ENCODE measurements at regions not wholly inside any gene's neighbourhood (a gene's known extent, or its start where the extent isn't known, plus 50 kb on each side); places are given as distances from the start of the nearest gene placed in this dataset.

DNA sequence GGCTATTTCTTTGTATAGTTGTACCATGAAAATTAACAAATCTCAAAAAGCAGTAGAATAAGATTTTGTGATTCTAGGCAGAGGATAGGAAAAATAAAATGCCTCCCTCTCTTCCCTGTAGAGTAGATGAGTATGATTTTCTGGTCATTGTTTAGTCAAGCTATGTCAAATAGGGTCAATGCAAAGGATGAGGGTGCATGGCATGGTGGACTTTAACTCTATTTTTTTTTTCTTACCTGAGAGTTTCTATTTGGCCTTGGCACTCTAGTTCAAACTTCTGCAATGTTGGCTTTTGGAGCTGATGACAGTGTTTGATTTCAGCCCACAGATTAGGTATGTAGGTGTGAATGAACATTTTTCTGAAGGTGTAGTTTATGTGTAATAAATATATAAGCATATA, 224.5 kb downstream of the TRIB2 start:
- no peak overlapping the region for H3K4me2 ChIP-seq (ENCODE audit: insufficient read depth, low read length)
- H3K36me3 ChIP-seq (ENCODE audit: control insufficient read depth, insufficient read depth, low read length), result no peaks in the 10 kb centered on the region
- no peaks in the 10 kb centered on the region for H3K9me1 ChIP-seq (ENCODE audit: control insufficient read depth, insufficient read depth, low read length)
- no peak overlapping the region for H3K27ac ChIP-seq (ENCODE audit: extremely low read depth, low read depth, low read length)
- no peaks in the 10 kb centered on the region for H3K4me1 ChIP-seq (replicated peaks in 1 of 2; ENCODE audit: control insufficient read depth in 2 of 2, insufficient read depth in 2 of 2, low read length in 2 of 2)
- ATAC-seq (no peak), DNase-seq (ENCODE audit: extremely low read depth in 1 of 4, low spot score in 3 of 4) (no peak), FAIRE-seq (no peak)
- in situ Hi-C loops (cut with MboI) (no loop called here), intact Hi-C loops (cut with micrococcal nuclease) (no loop called here)
- BruUV-seq (replicated peaks), result no TSS peak
- no peaks in the 10 kb centered on the region for H4K20me1 ChIP-seq (replicated peaks; ENCODE audit: control insufficient read depth, insufficient read depth, low read length)
- H2AFZ ChIP-seq (ENCODE audit: low read depth, low read length), result no peak overlapping the region
- CTCF ChIA-PET (ENCODE audit: low intra/inter-chr PET ratio), result no interaction called here
- H3K9me3 ChIP-seq (replicated peaks; ENCODE audit: control insufficient read depth, insufficient read depth, low read depth, low read length), result no peaks in the 10 kb centered on the region
- POLR2A ChIA-PET, result no interaction called here
- TF ChIP-seq SAFB2 (IDR thresholded peaks at IDR 0.05; ENCODE audit: borderline replicate concordance, low read depth, low read length, severe bottlenecking) (no peak), MTF1 (CRISPR knock-in tag; IDR thresholded peaks at IDR 0.05; ENCODE audit: borderline replicate concordance) (no peak), NR2C2 (CRISPR knock-in tag; IDR thresholded peaks at IDR 0.05) (no peak), NR2C2 (tag; IDR thresholded peaks at IDR 0.05) (no peak), EZH2 (IDR thresholded peaks at IDR 0.05; ENCODE audit: borderline replicate concordance, low read depth, low read length) (no peak), HSF4 (CRISPR knock-in tag; IDR thresholded peaks at IDR 0.05; ENCODE audit: borderline replicate concordance) (no peak), ZNF3 (CRISPR knock-in tag; IDR thresholded peaks at IDR 0.05) (no peak), TEAD2 (tag; IDR thresholded peaks at IDR 0.05) (no peak), ZBTB1 (CRISPR knock-in tag; IDR thresholded peaks at IDR 0.05; ENCODE audit: borderline replicate concordance, low read depth) (no peak), ZNF79 (CRISPR knock-in tag; IDR thresholded peaks at IDR 0.05; ENCODE audit: low read depth) (no peak), BCL6 (CRISPR knock-in tag; IDR thresholded peaks at IDR 0.05) (no peak)
- TF ChIP-seq, protein P1, sequence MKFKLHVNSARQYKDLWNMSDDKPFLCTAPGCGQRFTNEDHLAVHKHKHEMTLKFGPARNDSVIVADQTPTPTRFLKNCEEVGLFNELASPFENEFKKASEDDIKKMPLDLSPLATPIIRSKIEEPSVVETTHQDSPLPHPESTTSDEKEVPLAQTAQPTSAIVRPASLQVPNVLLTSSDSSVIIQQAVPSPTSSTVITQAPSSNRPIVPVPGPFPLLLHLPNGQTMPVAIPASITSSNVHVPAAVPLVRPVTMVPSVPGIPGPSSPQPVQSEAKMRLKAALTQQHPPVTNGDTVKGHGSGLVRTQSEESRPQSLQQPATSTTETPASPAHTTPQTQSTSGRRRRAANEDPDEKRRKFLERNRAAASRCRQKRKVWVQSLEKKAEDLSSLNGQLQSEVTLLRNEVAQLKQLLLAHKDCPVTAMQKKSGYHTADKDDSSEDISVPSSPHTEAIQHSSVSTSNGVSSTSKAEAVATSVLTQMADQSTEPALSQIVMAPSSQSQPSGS (CRISPR knock-in tag; IDR thresholded peaks at IDR 0.05), result no peak
- TF ChIP-seq, protein P2, sequence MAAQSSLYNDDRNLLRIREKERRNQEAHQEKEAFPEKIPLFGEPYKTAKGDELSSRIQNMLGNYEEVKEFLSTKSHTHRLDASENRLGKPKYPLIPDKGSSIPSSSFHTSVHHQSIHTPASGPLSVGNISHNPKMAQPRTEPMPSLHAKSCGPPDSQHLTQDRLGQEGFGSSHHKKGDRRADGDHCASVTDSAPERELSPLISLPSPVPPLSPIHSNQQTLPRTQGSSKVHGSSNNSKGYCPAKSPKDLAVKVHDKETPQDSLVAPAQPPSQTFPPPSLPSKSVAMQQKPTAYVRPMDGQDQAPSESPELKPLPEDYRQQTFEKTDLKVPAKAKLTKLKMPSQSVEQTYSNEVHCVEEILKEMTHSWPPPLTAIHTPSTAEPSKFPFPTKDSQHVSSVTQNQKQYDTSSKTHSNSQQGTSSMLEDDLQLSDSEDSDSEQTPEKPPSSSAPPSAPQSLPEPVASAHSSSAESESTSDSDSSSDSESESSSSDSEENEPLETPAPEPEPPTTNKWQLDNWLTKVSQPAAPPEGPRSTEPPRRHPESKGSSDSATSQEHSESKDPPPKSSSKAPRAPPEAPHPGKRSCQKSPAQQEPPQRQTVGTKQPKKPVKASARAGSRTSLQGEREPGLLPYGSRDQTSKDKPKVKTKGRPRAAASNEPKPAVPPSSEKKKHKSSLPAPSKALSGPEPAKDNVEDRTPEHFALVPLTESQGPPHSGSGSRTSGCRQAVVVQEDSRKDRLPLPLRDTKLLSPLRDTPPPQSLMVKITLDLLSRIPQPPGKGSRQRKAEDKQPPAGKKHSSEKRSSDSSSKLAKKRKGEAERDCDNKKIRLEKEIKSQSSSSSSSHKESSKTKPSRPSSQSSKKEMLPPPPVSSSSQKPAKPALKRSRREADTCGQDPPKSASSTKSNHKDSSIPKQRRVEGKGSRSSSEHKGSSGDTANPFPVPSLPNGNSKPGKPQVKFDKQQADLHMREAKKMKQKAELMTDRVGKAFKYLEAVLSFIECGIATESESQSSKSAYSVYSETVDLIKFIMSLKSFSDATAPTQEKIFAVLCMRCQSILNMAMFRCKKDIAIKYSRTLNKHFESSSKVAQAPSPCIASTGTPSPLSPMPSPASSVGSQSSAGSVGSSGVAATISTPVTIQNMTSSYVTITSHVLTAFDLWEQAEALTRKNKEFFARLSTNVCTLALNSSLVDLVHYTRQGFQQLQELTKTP (IDR thresholded peaks at IDR 0.05; ENCODE audit: low read depth in 1 of 2, partially characterized antibody in 2 of 2), result no peak
- H3K79me2 ChIP-seq (ENCODE audit: control insufficient read depth, insufficient read depth, low read length), result no peaks in the 10 kb centered on the region
- H3K27me3 ChIP-seq (ENCODE audit: control insufficient read depth in 2 of 2, insufficient read depth in 2 of 2, low read length in 2 of 2), result no peaks in the 10 kb centered on the region
- H3K4me3 ChIP-seq, result no peak overlapping the region
- H3K9ac ChIP-seq (ENCODE audit: insufficient read depth in 1 of 2, low read depth in 2 of 2, low read length in 2 of 2), result no peak overlapping the region
